GM19452 (cell line): ENCODE measurements at regions not wholly inside any gene's neighbourhood (a gene's known extent, or its start where the extent isn't known, plus 50 kb on each side); places are given as distances from the start of the nearest gene placed in this dataset.
"Not testable (repeated sequence)": the region's sequence is repeated elsewhere in the genome, so short reads cannot be mapped to it uniquely, and the experiment has no call there.

Experiments
- ATAC-seq: cut with Tn5 transposase; IDR thresholded peaks from one replicate; pipeline ENCODE4 v1.9.1; 2021; ENCODE audit not compliant: unreplicated experiment

GRCh38 chr4:108409691-108410090 lies 210.7 kb upstream of the RPL34 start:
- not testable (repeated sequence) for ATAC-seq

- no peak for ATAC-seq
Measured at GRCh38 chr4:108405586-108405985, 214.8 kb upstream of the RPL34 start.

- no peak for ATAC-seq
Measured at GRCh38 chr4:108400309-108400708, 220.1 kb upstream of the RPL34 start.

GRCh38 chr4:108399610-108400265 lies 220.6 kb upstream of the RPL34 start:
- ATAC-seq, result no peak

- no peak for ATAC-seq
Measured at GRCh38 chr4:108398836-108399235, 221.5 kb upstream of the RPL34 start.

- ATAC-seq, result no peak
Measured at GRCh38 chr4:108398316-108398715, 222.1 kb upstream of the RPL34 start.

- ATAC-seq, result no peak
Measured at GRCh38 chr4:108397850-108398249, 222.5 kb upstream of the RPL34 start.

GRCh38 chr4:108396900-108397497 lies 223.4 kb upstream of the RPL34 start:
- no peak for ATAC-seq

- ATAC-seq, result no peak
Measured at GRCh38 chr4:108395786-108396185, 224.6 kb upstream of the RPL34 start.

GRCh38 chr4:108393890-108394472 lies 225.2 kb upstream of the LEF1 start:
- ATAC-seq, result no peak

- ATAC-seq, result no peak
Measured at GRCh38 chr4:108391701-108392455, 223.1 kb upstream of the LEF1 start.

GRCh38 chr4:108385076-108385475 lies 216.3 kb upstream of the LEF1 start:
- no peak for ATAC-seq

GRCh38 chr4:108384544-108384943 lies 215.8 kb upstream of the LEF1 start:
- no peak for ATAC-seq

- no peak for ATAC-seq
Measured at GRCh38 chr4:108383157-108383556, 214.4 kb upstream of the LEF1 start.

- ATAC-seq, result no peak
Measured at GRCh38 chr4:108382751-108383150, 214.0 kb upstream of the LEF1 start.

- no peak for ATAC-seq
Measured at GRCh38 chr4:108378164-108378563, 209.4 kb upstream of the LEF1 start.

- no peak for ATAC-seq
Measured at GRCh38 chr4:108377021-108377420, 208.3 kb upstream of the LEF1 start.

- ATAC-seq, result no peak
Measured at GRCh38 chr4:108375434-108375833, 206.7 kb upstream of the LEF1 start.

GRCh38 chr4:108372681-108373080 lies 203.9 kb upstream of the LEF1 start:
- no peak for ATAC-seq

- ATAC-seq, result no peak
Measured at GRCh38 chr4:108371282-108371681, 202.6 kb upstream of the LEF1 start.

GRCh38 chr4:108370291-108371141 lies 201.8 kb upstream of the LEF1 start:
- ATAC-seq, result no peak
